Skeletal muscle satellite cell (primary cell): ENCODE measurements at regions not wholly inside any gene's neighbourhood (a gene's known extent, or its start where the extent isn't known, plus 50 kb on each side); places are given as distances from the start of the nearest gene placed in this dataset.
"Not testable (repeated sequence)": the region's sequence is repeated elsewhere in the genome, so short reads cannot be mapped to it uniquely, and the experiment has no call there.

Experiments
- H3K27me3 ChIP-seq: 2 replicates; pipeline ENCODE4 v1.7.0; 2013; ENCODE audit warnings: low read length; ENCODE audit not compliant: control insufficient read depth, insufficient read depth
- H3K36me3 ChIP-seq: 2 replicates; pipeline ENCODE4 v1.7.0; 2013; ENCODE audit warnings: mild to moderate bottlenecking, control low read depth, low read length; ENCODE audit not compliant: insufficient read depth
- H3K4me1 ChIP-seq: 2 replicates; pipeline ENCODE4 v1.7.0; 2013; ENCODE audit warnings: low read length; ENCODE audit not compliant: control insufficient read depth, insufficient read depth
- H3K4me2 ChIP-seq: 2 replicates; pipeline ENCODE4 v1.7.0; 2013; ENCODE audit warnings: mild to moderate bottlenecking, low read length
- H3K4me3 ChIP-seq: 2 replicates; pipeline ENCODE4 v1.7.0; 2013; ENCODE audit warnings: low read length
- H3K9ac ChIP-seq: 2 replicates; pipeline ENCODE4 v1.7.0; 2013; ENCODE audit warnings: mild to moderate bottlenecking, low read depth, low read length, moderate library complexity
- H3K9me3 ChIP-seq: replicated peaks from 2 replicates; pipeline ENCODE4 v1.7.0; 2013; ENCODE audit warnings: mild to moderate bottlenecking, control low read depth, low read length

GRCh38 chr7:89826557-89826956 is 327.7 kb upstream of the STEAP1 start:
- Histone ChIP-seq H3K36me3 (no peaks in the 10 kb centered on the region), H3K27me3 (no peaks in the 10 kb centered on the region), H3K4me2 (no peak overlapping the region), H3K9me3 (no peaks in the 10 kb centered on the region), H3K4me3 (no peak overlapping the region), H3K9ac (no peak overlapping the region), H3K4me1 (no peaks in the 10 kb centered on the region)

- peaks cover 10% of the 10 kb centered on the region for H3K4me1 ChIP-seq
- H3K36me3 ChIP-seq, result no peaks in the 10 kb centered on the region
- H3K9me3 ChIP-seq, result no peaks in the 10 kb centered on the region
- no peak overlapping the region for H3K4me2 ChIP-seq
- H3K27me3 ChIP-seq, result no peaks in the 10 kb centered on the region
- no peak overlapping the region for H3K4me3 ChIP-seq
- no peak overlapping the region for H3K9ac ChIP-seq
These were observed 316.8 kb upstream of the STEAP1 start for GRCh38 chr7:89837515-89837914.

GRCh38 chr7:89839329-89839728 is 314.9 kb upstream of the STEAP1 start:
- Histone ChIP-seq H3K9me3 (no peaks in the 10 kb centered on the region), H3K27me3 (no peaks in the 10 kb centered on the region), H3K4me3 (peak overlapping the region; percentile 3), H3K36me3 (no peaks in the 10 kb centered on the region), H3K9ac (no peak overlapping the region), H3K4me1 (peaks cover 10% of the 10 kb centered on the region), H3K4me2 (peak overlapping the region; percentile 27)

- H3K36me3 ChIP-seq, result no peaks in the 10 kb centered on the region
- H3K4me1 ChIP-seq, result no peaks in the 10 kb centered on the region
- no peak overlapping the region for H3K4me2 ChIP-seq
- no peaks in the 10 kb centered on the region for H3K27me3 ChIP-seq
- H3K9ac ChIP-seq, result no peak overlapping the region
- H3K4me3 ChIP-seq, result no peak overlapping the region
- no peaks in the 10 kb centered on the region for H3K9me3 ChIP-seq
These were observed 308.3 kb upstream of the STEAP1 start for GRCh38 chr7:89845952-89846351.

GRCh38 chr7:89849052-89849451 is 305.2 kb upstream of the STEAP1 start:
- H3K9ac ChIP-seq, result no peak overlapping the region
- H3K4me1 ChIP-seq, result no peaks in the 10 kb centered on the region
- no peaks in the 10 kb centered on the region for H3K27me3 ChIP-seq
- no peaks in the 10 kb centered on the region for H3K9me3 ChIP-seq
- H3K36me3 ChIP-seq, result no peaks in the 10 kb centered on the region
- H3K4me2 ChIP-seq, result no peak overlapping the region
- H3K4me3 ChIP-seq, result no peak overlapping the region

GRCh38 chr7:89857053-89857452 is 297.2 kb upstream of the STEAP1 start:
- not testable (repeated sequence) for H3K9me3 ChIP-seq, H3K27me3 ChIP-seq, H3K9ac ChIP-seq, H3K4me2 ChIP-seq, H3K4me3 ChIP-seq, H3K36me3 ChIP-seq, H3K4me1 ChIP-seq

- H3K9ac ChIP-seq, result no peak overlapping the region
- peaks cover 3% of the 10 kb centered on the region for H3K9me3 ChIP-seq
- no peaks in the 10 kb centered on the region for H3K36me3 ChIP-seq
- no peak overlapping the region for H3K4me2 ChIP-seq
- H3K27me3 ChIP-seq, result no peaks in the 10 kb centered on the region
- no peaks in the 10 kb centered on the region for H3K4me1 ChIP-seq
- H3K4me3 ChIP-seq, result no peak overlapping the region
These were observed 296.5 kb upstream of the STEAP1 start for GRCh38 chr7:89857767-89858166.

- Histone ChIP-seq H3K27me3 (no peaks in the 10 kb centered on the region), H3K4me2 (no peak overlapping the region), H3K9me3 (no peaks in the 10 kb centered on the region), H3K4me3 (no peak overlapping the region), H3K36me3 (no peaks in the 10 kb centered on the region), H3K9ac (no peak overlapping the region), H3K4me1 (peaks cover 3% of the 10 kb centered on the region)
These were observed 266.8 kb upstream of the STEAP1 start for GRCh38 chr7:89887489-89887888.

GRCh38 chr7:89908736-89909135 is 245.5 kb upstream of the STEAP1 start:
- Histone ChIP-seq H3K36me3 (no peaks in the 10 kb centered on the region), H3K4me2 (no peak overlapping the region), H3K9me3 (no peaks in the 10 kb centered on the region), H3K9ac (no peak overlapping the region), H3K4me1 (no peaks in the 10 kb centered on the region), H3K4me3 (no peak overlapping the region), H3K27me3 (no peaks in the 10 kb centered on the region)

- no peak overlapping the region for H3K9ac ChIP-seq
- H3K9me3 ChIP-seq, result no peaks in the 10 kb centered on the region
- no peaks in the 10 kb centered on the region for H3K27me3 ChIP-seq
- no peak overlapping the region for H3K4me2 ChIP-seq
- no peaks in the 10 kb centered on the region for H3K4me1 ChIP-seq
- H3K4me3 ChIP-seq, result no peak overlapping the region
- no peaks in the 10 kb centered on the region for H3K36me3 ChIP-seq
These were observed 239.6 kb upstream of the STEAP1 start for GRCh38 chr7:89914711-89915110.

GRCh38 chr7:89926194-89926593 is 228.1 kb upstream of the STEAP1 start:
- H3K36me3 ChIP-seq, result no peaks in the 10 kb centered on the region
- H3K27me3 ChIP-seq, result no peaks in the 10 kb centered on the region
- no peak overlapping the region for H3K4me2 ChIP-seq
- no peaks in the 10 kb centered on the region for H3K9me3 ChIP-seq
- H3K9ac ChIP-seq, result no peak overlapping the region
- no peak overlapping the region for H3K4me3 ChIP-seq
- H3K4me1 ChIP-seq, result no peaks in the 10 kb centered on the region

GRCh38 chr7:89926701-89927100 is 227.6 kb upstream of the STEAP1 start:
- Histone ChIP-seq H3K9me3 (no peaks in the 10 kb centered on the region), H3K4me3 (no peak overlapping the region), H3K4me2 (no peak overlapping the region), H3K36me3 (no peaks in the 10 kb centered on the region), H3K4me1 (no peaks in the 10 kb centered on the region), H3K9ac (no peak overlapping the region), H3K27me3 (no peaks in the 10 kb centered on the region)
